ENCODE measurements at regions not wholly inside any gene's neighbourhood (a gene's known extent, or its start where the extent isn't known, plus 50 kb on each side); places are given as distances from the start of the nearest gene placed in this dataset.

DNA sequence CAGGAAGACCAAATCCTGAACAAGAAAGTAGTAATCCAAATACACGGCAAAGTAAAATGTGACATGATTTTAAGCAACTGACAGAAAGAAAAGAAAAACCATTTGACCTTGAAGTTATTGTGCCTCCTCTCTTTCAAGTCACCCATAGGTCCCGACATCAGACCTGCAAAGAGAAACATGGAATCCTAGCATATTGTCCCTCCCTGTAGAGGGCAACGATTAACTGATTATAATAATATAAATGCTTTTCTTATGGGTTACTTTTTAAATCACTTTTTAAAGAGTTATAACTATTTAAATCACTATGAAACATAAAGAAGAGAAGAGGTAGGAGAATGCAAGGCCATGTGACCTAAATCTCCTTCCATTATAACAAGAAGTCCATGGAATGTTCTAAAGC lies 143.2 kb upstream of the LIPC start:
- FAIRE-seq: no peak
- H3K36me3 ChIP-seq (replicated peaks in 1 of 2; ENCODE audit: control insufficient read depth in 1 of 2, insufficient read depth in 2 of 2, low read length in 2 of 2): no peaks in the 10 kb centered on the region
- 95% methylated on average over 3 of the region's 3 CpGs for WGBS (ENCODE audit: low lambda C conversion rate)
- no peak overlapping the region for H3K4me2 ChIP-seq (ENCODE audit: low read depth, low read length)
- POLR2A ChIA-PET: no interaction called here
- no TSS peak for BruUV-seq (replicated peaks)
- no peak overlapping the region for H3K4me3 ChIP-seq (replicated peaks in 1 of 3; ENCODE audit: insufficient read depth in 1 of 3, low read depth in 2 of 3, low read length in 3 of 3)
- in situ Hi-C loops (cut with HindIII; ENCODE audit: extremely low pct_ligation_motif_present, low pct_unique_long_range_greater_than_20kb): no loop called here
- H3K27me3 ChIP-seq (ENCODE audit: control insufficient read depth in 1 of 2, insufficient read depth in 2 of 2, low read length in 2 of 2): no peaks in the 10 kb centered on the region
- no peak overlapping the region for H2AFZ ChIP-seq (ENCODE audit: low read length)
- H4K20me1 ChIP-seq (ENCODE audit: insufficient read depth, low read length): no peaks in the 10 kb centered on the region
- ATAC-seq: no peak
- no peaks in the 10 kb centered on the region for H3K79me2 ChIP-seq (ENCODE audit: insufficient read depth, low read length)
- peaks cover 7% of the 10 kb centered on the region; the same call in 1 of the 2 replicates for H3K9me3 ChIP-seq (ENCODE audit: low read length)
- H3K9ac ChIP-seq (ENCODE audit: insufficient read depth, low read depth, low read length): no peak overlapping the region
- intact Hi-C loops (cut with micrococcal nuclease; ENCODE audit: unreplicated experiment): loop anchor here (10.0 kb wide), 1 partner anchor 46 kb away; no protein-coding TSS in a partner anchor
- CTCF ChIA-PET (ENCODE audit: low intra/inter-chr PET ratio, low total read pairs): no interaction called here
- no peak overlapping the region for H3K27ac ChIP-seq (ENCODE audit: extremely low read length, insufficient read depth, low read length)
- no peak for DNase-seq (ENCODE audit: low spot score)
- H3K4me1 ChIP-seq (ENCODE audit: insufficient read depth, low read length): peaks cover 38% of the 10 kb centered on the region
- TF ChIP-seq ZBTB40 (IDR thresholded peaks at IDR 0.05): no peak
- TF ChIP-seq ZBTB40 (CRISPR knock-in tag; IDR thresholded peaks at IDR 0.05): no peak
- TF ChIP-seq HOXA7 (CRISPR knock-in tag; IDR thresholded peaks at IDR 0.05): no peak
- TF ChIP-seq, protein P1, sequence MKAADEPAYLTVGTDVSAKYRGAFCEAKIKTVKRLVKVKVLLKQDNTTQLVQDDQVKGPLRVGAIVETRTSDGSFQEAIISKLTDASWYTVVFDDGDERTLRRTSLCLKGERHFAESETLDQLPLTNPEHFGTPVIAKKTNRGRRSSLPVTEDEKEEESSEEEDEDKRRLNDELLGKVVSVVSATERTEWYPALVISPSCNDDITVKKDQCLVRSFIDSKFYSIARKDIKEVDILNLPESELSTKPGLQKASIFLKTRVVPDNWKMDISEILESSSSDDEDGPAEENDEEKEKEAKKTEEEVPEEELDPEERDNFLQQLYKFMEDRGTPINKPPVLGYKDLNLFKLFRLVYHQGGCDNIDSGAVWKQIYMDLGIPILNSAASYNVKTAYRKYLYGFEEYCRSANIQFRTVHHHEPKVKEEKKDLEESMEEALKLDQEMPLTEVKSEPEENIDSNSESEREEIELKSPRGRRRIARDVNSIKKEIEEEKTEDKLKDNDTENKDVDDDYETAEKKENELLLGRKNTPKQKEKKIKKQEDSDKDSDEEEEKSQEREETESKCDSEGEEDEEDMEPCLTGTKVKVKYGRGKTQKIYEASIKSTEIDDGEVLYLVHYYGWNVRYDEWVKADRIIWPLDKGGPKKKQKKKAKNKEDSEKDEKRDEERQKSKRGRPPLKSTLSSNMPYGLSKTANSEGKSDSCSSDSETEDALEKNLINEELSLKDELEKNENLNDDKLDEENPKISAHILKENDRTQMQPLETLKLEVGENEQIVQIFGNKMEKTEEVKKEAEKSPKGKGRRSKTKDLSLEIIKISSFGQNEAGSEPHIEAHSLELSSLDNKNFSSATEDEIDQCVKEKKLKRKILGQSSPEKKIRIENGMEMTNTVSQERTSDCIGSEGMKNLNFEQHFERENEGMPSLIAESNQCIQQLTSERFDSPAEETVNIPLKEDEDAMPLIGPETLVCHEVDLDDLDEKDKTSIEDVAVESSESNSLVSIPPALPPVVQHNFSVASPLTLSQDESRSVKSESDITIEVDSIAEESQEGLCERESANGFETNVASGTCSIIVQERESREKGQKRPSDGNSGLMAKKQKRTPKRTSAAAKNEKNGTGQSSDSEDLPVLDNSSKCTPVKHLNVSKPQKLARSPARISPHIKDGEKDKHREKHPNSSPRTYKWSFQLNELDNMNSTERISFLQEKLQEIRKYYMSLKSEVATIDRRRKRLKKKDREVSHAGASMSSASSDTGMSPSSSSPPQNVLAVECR (CRISPR knock-in tag; IDR thresholded peaks at IDR 0.05; ENCODE audit: borderline replicate concordance): no peak
- no peak for TF ChIP-seq ZBTB38 (CRISPR knock-in tag; IDR thresholded peaks at IDR 0.05)
- no peak for TF ChIP-seq SP4 (CRISPR knock-in tag; IDR thresholded peaks at IDR 0.05)
- TF ChIP-seq, protein P2, sequence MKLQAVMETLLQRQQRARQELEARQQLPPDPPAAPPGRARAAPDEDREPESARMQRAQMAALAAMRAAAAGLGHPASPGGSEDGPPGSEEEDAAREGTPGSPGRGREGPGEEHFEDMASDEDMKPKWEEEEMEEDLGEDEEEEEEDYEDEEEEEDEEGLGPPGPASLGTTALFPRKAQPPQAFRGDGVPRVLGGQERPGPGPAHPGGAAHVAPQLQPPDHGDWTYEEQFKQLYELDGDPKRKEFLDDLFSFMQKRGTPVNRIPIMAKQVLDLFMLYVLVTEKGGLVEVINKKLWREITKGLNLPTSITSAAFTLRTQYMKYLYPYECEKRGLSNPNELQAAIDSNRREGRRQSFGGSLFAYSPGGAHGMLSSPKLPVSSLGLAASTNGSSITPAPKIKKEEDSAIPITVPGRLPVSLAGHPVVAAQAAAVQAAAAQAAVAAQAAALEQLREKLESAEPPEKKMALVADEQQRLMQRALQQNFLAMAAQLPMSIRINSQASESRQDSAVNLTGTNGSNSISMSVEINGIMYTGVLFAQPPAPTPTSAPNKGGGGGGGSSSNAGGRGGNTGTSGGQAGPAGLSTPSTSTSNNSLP (IDR thresholded peaks at IDR 0.05; ENCODE audit: low read depth, low read length): no peak
- TF ChIP-seq SCMH1 (CRISPR knock-in tag; IDR thresholded peaks at IDR 0.05; ENCODE audit: borderline replicate concordance): no peak
